GM18502 (cell line): ENCODE measurements at regions not wholly inside any gene's neighbourhood (a gene's known extent, or its start where the extent isn't known, plus 50 kb on each side); places are given as distances from the start of the nearest gene placed in this dataset.

Experiments
- ATAC-seq: cut with Tn5 transposase; IDR thresholded peaks from one replicate; pipeline ENCODE4 v1.9.1; 2021; ENCODE audit warnings: mild to moderate bottlenecking; ENCODE audit not compliant: unreplicated experiment, poor library complexity

GRCh38 chr6:91646649-91647048, 1059.8 kb upstream of the MAP3K7 start:
- no peak for ATAC-seq

DNA sequence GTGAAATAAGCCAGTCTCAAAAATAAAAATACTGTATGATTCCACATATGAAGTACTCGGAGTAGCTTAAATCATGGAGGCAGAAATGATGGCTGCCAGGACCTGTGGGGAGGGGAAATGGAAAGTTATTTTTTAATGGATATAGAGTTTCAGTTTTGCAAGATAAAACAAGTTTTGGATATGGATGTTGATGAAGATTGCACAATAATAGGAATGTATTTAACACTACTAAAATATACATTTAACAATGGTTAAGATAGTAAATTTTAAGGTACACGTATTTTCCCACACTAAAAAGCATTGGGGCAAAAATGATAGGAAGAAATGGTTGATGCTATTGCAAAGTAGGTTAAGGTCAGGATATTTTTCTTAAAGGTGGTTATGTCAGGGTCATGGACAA, 1058.9 kb upstream of the MAP3K7 start:
- no peak for ATAC-seq

GRCh38 chr6:91637217-91637616, 1050.3 kb upstream of the MAP3K7 start:
- no peak for ATAC-seq

DNA sequence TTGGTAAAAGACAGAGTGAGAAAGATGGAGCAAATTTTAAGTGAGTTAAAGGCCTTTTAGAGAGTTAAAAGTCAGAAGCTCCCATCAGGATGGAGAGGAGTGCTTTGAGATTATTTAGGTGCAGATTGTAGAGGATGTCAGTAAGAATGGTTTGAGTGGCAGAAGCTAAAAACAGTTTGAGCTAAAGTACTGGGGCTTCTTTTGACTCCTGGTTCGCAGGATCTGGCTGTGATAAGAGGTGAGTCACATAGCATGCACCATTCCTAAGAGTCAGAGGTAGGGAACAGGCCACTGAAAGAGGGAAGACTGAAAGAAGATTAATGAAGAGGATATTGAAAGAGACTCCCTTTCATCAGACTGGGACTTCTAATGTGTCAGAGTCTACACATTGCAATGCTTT, 1047.9 kb upstream of the MAP3K7 start:
- no peak for ATAC-seq

- no peak for ATAC-seq
Observed at GRCh38 chr6:91633374-91634111, 1046.7 kb upstream of the MAP3K7 start.

DNA sequence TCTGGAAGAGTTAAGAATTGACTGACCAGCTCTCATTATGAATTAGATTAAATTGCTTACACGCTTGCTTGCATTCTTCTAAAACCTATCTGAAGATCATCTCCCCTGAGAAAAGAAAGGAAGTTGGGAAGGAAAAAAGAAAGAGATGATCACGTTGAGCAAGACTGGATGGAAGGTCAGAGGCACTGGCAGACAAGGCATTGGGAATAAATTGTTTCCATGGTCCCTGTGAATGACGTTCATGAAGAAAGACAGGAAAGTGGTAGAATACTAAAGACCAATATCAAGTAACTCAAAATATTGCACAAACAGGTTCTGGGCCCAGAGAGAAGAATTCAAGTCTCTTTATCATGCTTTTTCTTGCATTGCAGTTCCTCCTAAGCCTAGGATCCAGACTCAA, 1045.4 kb upstream of the MAP3K7 start:
- ATAC-seq: no peak

- ATAC-seq: no peak
Observed at GRCh38 chr6:91631227-91631626, 1044.4 kb upstream of the MAP3K7 start.

DNA sequence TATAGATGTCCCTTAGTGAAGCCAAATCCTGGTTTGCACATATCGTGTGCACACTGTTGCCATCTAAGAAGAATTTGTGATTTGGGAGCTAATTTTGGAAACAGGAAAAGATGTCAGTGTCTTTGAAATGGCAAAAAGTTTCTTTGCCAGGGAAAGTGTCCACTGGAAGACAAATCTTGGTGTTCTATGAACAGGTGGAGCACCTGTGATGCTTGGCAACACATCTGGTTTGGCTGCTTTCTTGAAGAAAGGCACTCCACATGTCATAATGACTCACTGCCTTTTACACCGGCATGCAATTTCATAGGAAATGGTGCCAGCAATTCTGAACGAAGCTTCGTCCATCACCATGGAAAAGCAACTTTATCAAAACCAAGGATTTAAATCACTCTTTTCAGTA, 1040.0 kb upstream of the MAP3K7 start:
- no peak for ATAC-seq

- no peak for ATAC-seq
Observed at GRCh38 chr6:91613481-91613880, 1026.6 kb upstream of the MAP3K7 start.

- no peak for ATAC-seq
Observed at GRCh38 chr6:91611190-91611589, 1024.3 kb upstream of the MAP3K7 start.

DNA sequence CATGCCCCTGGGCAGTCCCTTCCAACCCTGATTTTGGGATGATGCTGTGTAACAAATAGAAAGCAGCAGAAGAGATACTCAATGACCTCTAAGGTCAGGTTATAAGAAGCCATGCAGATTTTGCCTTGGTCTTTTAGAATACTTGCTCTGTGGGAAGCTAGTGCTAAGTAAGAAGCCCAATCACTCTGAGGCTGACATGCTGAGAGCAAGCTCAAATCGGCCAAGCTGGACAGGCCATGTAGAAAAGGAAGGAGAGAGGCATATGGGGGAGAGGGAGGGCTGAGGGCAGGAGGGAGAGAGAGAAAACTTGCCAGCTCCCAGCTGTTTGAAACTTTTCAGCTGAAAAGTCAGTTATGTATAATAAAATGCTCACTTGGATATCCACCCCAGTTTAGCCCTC, 1021.6 kb upstream of the MAP3K7 start:
- no peak for ATAC-seq

GRCh38 chr6:91606148-91606901, 1019.5 kb upstream of the MAP3K7 start:
- ATAC-seq: no peak

DNA sequence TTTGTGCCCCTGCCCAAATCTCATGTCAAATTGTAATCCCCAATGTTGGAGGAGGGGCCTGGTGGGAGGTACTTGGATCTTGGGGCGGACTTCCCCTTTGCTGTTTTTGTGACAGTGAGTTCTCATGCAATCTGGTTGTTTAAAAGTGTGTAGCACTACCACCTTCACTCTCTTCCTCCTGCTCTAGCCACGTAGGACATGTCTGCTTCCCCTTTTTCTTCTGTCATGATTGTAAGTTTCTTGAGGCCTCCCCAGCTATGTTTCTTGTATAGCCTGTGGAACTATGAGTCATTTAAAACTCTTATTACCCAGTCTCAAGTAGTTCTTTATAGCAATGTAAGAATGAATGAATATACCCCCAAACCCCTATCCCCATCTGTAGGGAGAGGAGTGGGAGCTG, 1013.7 kb upstream of the MAP3K7 start:
- peak; percentile 42 for ATAC-seq

DNA sequence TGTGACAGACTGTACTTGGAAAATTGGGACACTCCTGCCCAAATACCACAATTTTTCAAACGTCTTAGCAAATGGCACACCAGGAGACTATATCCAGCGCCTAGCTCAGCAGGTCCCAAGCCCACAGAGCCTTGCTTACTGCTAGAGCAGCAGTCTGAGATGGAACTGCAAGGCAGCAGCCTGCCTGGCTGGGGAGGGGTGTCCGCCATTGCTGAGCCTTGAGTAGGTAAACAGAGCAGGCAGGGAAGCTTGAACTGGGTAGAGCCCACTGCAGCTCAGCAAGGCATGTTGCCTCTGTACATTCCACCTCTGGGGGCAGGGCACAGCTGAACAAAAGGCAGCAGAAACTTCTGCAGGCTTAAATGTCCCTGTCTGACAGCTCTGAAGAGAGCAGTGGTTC, 1003.3 kb upstream of the MAP3K7 start:
- no peak for ATAC-seq

- ATAC-seq: no peak
Observed at GRCh38 chr6:91580635-91581034, 993.8 kb upstream of the MAP3K7 start.

DNA sequence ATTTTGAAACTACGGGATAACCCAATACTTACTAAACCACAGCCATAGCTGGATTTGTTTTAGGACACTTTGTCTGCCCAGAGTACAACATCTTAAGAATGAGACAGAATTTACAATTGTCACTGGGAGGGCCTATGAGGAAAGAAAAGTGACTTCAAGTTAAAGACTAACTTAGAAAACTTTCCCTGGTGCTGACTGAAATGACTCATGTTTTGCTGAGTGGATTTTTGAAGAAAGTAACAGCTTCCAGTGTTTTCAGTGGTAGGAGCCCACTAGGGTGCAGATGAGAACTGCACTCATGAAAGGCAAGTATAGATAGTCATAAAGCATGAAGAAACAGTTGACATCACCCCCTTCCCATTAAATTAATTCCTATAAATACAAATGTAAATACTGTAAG, 988.2 kb upstream of the MAP3K7 start:
- peak; percentile 56 for ATAC-seq

GRCh38 chr6:91573826-91574416, 987.0 kb upstream of the MAP3K7 start:
- no peak for ATAC-seq

GRCh38 chr6:91572878-91573277, 986.0 kb upstream of the MAP3K7 start:
- ATAC-seq: no peak

DNA sequence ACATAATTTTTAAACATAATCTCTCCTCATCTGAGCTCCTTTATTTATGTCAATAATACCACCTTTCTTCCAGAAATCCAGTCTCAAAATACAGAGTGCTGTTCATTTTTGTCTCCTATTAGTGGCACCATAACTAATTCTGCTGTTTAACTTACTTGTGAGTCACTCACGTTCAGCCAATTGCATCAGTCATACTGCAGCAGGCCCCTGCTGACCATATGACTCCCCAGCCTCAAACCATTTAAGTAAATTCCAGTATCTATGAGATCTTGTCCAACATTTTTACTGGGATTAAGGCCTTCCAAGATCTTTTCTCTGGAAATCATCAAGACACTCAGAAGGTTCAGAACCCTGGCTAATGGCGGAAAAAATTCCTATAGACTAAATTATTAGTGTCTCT, 982.2 kb upstream of the MAP3K7 start:
- no peak for ATAC-seq

DNA sequence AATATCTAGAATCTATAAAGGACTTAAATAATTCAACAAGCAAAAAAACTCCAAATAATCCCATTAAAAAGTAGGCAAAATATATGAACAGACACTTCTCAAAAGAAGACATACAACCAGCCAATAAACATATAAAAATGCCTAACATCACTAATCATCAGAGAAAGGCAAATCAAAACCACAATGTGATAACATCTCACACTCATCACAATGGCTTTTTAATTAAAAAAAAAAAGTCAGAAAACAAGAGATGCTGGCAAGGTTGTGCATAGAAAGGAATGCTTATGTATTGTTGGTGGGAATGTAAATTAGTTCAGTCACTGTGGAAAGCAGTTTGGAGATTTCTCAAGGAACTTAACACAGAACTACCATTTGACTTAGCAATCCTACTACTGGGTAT, 979.6 kb upstream of the MAP3K7 start:
- no peak for ATAC-seq

- ATAC-seq: no peak
Observed at GRCh38 chr6:91565207-91565606, 978.3 kb upstream of the MAP3K7 start.

GRCh38 chr6:91562955-91563354, 976.1 kb upstream of the MAP3K7 start:
- no peak for ATAC-seq
